PC-3 (cell line): ENCODE measurements at regions not wholly inside any gene's neighbourhood (a gene's known extent, or its start where the extent isn't known, plus 50 kb on each side); places are given as distances from the start of the nearest gene placed in this dataset.
A peak's percentile ranks its signal among the peaks of the same experiment; 100 is the strongest.

Source experiments
- ATAC-seq: fragments of 200-7000 bp; cut with Tn5 transposase; 2 replicates; pipeline ENCODE4 v1.9.1; 2020; ENCODE audit warnings: mild to moderate bottlenecking, moderate library complexity
- BruUV-seq: library from RNA; stranded (reverse); fragments of 400-500 nt; replicated peaks from 2 replicates; lab custom pipeline; 2021; lab: Mats Ljungman, UMichigan
- CTCF ChIA-PET: fragments of 300-600 bp; sonication (Branson Sonifier 250); formaldehyde crosslinking; loops from one replicate; lab custom pipeline; 2022; ENCODE audit warnings: antibody characterized with exemption; lab: Charles Lee
- POLR2A ChIA-PET: fragments of 300-600 bp; sonication (Branson Sonifier 250); formaldehyde crosslinking; loops from one replicate; lab custom pipeline; 2022; ENCODE audit warnings: antibody characterized with exemption; ENCODE audit not compliant: unreplicated experiment; lab: Charles Lee
- DNase-seq: peaks from one replicate; pipeline ENCODE4 v3.0.0-alpha.2; 2015
- H2AFZ ChIP-seq: fragments of 300-600 bp; sonication (generic); 2 replicates; pipeline ENCODE4 v1.6.0; 2016; ENCODE audit warnings: antibody characterized with exemption, low read length
- H3F3A ChIP-seq: fragments of 300-600 bp; sonication (generic); one replicate; pipeline ENCODE4 v1.6.0; 2017; ENCODE audit warnings: antibody characterized with exemption, low read length, control low read depth, mild to moderate bottlenecking; ENCODE audit not compliant: unreplicated experiment
- H3K27ac ChIP-seq: fragments of 300-600 bp; sonication (generic); 2 replicates; pipeline ENCODE4 v1.5.1; 2016; ENCODE audit warnings: mild to moderate bottlenecking, low read length
- H3K27me3 ChIP-seq: fragments of 300-600 bp; sonication (generic); 2 replicates; pipeline ENCODE4 v1.6.1; 2016; ENCODE audit warnings: low read length, mixed read lengths
- H3K36me3 ChIP-seq: fragments of 300-600 bp; sonication (generic); 2 replicates; pipeline ENCODE4 v1.6.1; 2016; ENCODE audit warnings: low read depth, mixed run types, low read length, mixed read lengths
- H3K4me1 ChIP-seq: fragments of 300-600 bp; sonication (generic); 2 replicates; pipeline ENCODE4 v1.5.1; 2016; ENCODE audit warnings: low read length; ENCODE audit not compliant: insufficient read depth
- H3K4me2 ChIP-seq: fragments of 300-600 bp; sonication (generic); 2 replicates; pipeline ENCODE4 v1.6.0; 2016; ENCODE audit warnings: low read length
- H3K4me3 ChIP-seq: fragments of 300-600 bp; sonication (generic); 2 replicates; pipeline ENCODE4 v1.5.1; 2016; ENCODE audit warnings: mild to moderate bottlenecking, low read length, mixed read lengths
- H3K79me2 ChIP-seq: fragments of 300-600 bp; sonication (generic); 2 replicates; pipeline ENCODE4 v1.6.1; 2017; ENCODE audit warnings: low read length, mixed read lengths
- H3K9ac ChIP-seq: fragments of 300-600 bp; sonication (generic); 2 replicates; pipeline ENCODE4 v1.6.0; 2016; ENCODE audit warnings: mild to moderate bottlenecking, low read length
- H3K9me2 ChIP-seq: fragments of 300-600 bp; sonication (generic); replicated peaks from 2 replicates; pipeline ENCODE4 v1.6.1; 2016; ENCODE audit warnings: mixed run types, low read length, mixed read lengths
- H3K9me3 ChIP-seq: fragments of 300-600 bp; sonication (generic); 2 replicates; pipeline ENCODE4 v1.6.1; 2016; ENCODE audit warnings: low read length, mixed read lengths
- H4K20me1 ChIP-seq: fragments of 300-600 bp; sonication (generic); 2 replicates; pipeline ENCODE4 v1.6.1; 2016; ENCODE audit warnings: low read length, mixed read lengths
- EZH2 ChIP-seq: fragments of 300-600 bp; sonication (generic); IDR thresholded peaks from one replicate; pipeline ENCODE4 v1.6.1; 2017; ENCODE audit warnings: antibody characterized with exemption, mild to moderate bottlenecking, low read length; ENCODE audit not compliant: unreplicated experiment
- EZH2phosphoT487 ChIP-seq: fragments of 300-600 bp; sonication (generic); IDR thresholded peaks from 2 replicates; pipeline ENCODE4 v1.6.1; 2018; ENCODE audit warnings: mild to moderate bottlenecking, antibody characterized with exemption, low read length, borderline replicate concordance
- intact Hi-C: fragments of 100-400 bp; cut with micrococcal nuclease; formaldehyde crosslinking; loops from 2 replicates; pipeline ENCODE4 v1.9.0; 2023
- TF ChIP-seq, protein P1 (sequence below): fragments of 300-600 bp; sonication (generic); conservative IDR thresholded peaks from 2 replicates; pipeline ENCODE4 v1.5.1; 2017; ENCODE audit warnings: antibody characterized with exemption, low read depth, mild to moderate bottlenecking, low read length

DNA sequence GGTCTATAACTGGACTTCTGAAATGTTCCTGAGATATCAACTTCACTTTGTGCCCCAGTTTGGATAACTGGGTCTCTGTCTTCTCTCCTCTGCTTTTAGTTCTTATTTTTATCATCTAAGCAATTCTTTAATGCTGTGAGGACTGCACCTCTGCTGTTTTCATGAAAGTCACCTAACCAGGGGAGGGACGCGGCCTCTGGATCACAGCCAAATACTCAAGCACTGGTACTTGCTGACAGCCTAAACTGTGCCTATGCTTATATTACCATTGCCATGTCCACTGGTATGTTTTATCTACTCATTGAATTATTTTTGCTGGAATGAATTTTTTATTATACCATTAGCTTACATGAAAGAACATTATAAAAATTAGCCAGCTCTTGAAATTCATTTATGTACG is 674.0 kb downstream of the DMRTA1 start:
- Histone ChIP-seq H3K9me2 (no peaks in the 10 kb centered on the region), H3K27me3 (no peaks in the 10 kb centered on the region), H3K79me2 (no peaks in the 10 kb centered on the region), H3K4me1 (no peaks in the 10 kb centered on the region), H3K9me3 (no peaks in the 10 kb centered on the region), H3K4me3 (no peak overlapping the region), H3K27ac (no peak overlapping the region), H2AFZ (no peak overlapping the region), H3K4me2 (no peak overlapping the region), H4K20me1 (no peaks in the 10 kb centered on the region), H3K36me3 (no peaks in the 10 kb centered on the region), H3F3A (no peaks in the 10 kb centered on the region), H3K9ac (no peak overlapping the region)
- TF ChIP-seq EZH2phosphoT487 (no peak), EZH2 (no peak)
- TF ChIP-seq, protein P1, sequence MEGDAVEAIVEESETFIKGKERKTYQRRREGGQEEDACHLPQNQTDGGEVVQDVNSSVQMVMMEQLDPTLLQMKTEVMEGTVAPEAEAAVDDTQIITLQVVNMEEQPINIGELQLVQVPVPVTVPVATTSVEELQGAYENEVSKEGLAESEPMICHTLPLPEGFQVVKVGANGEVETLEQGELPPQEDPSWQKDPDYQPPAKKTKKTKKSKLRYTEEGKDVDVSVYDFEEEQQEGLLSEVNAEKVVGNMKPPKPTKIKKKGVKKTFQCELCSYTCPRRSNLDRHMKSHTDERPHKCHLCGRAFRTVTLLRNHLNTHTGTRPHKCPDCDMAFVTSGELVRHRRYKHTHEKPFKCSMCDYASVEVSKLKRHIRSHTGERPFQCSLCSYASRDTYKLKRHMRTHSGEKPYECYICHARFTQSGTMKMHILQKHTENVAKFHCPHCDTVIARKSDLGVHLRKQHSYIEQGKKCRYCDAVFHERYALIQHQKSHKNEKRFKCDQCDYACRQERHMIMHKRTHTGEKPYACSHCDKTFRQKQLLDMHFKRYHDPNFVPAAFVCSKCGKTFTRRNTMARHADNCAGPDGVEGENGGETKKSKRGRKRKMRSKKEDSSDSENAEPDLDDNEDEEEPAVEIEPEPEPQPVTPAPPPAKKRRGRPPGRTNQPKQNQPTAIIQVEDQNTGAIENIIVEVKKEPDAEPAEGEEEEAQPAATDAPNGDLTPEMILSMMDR, result no peak
- DNase-seq, result no peak
- no peak for ATAC-seq
- POLR2A ChIA-PET, result no interaction called here
- intact Hi-C loops, result loop anchor here (10.0 kb wide), 2 partner anchors 504 to 704 kb away; partner anchors contain the start of gene ELAVL2
- CTCF ChIA-PET, result no interaction called here
- BruUV-seq, result no TSS peak

DNA sequence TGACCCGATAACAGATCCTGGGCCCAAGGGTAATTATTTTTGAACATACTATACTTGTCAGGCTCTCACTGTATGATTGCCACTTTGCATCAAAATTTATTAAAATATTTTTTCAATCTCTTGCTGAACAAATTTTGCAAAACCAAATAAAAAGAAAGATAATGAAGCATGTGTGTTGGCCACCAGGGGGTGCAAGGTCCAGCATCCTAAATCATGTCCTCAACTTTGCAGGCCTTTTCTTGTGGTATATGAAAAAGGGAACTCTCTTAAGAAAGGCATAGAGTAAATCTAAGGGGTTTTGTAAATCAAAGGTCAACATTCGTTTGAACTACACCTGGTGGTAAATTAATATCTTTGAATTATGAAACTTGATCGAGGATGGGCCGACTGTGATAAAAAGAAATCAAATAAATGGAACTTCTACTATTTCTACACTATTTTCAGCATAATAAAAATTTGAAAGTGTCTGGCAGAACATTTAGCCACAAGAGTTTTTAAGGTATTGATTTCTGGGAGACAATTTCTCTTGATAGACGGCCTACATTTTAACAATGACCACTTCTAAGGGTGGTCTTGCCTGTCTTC is 676.5 kb downstream of the DMRTA1 start:
- Histone ChIP-seq H3K27me3 (no peaks in the 10 kb centered on the region), H3K9me3 (no peaks in the 10 kb centered on the region), H3K79me2 (no peaks in the 10 kb centered on the region), H3K4me1 (no peaks in the 10 kb centered on the region), H3K4me3 (no peak overlapping the region), H2AFZ (no peak overlapping the region), H3K9me2 (no peaks in the 10 kb centered on the region), H3K27ac (no peak overlapping the region), H3K9ac (no peak overlapping the region), H3K4me2 (no peak overlapping the region), H3K36me3 (no peaks in the 10 kb centered on the region), H3F3A (no peaks in the 10 kb centered on the region), H4K20me1 (no peaks in the 10 kb centered on the region)
- DNase-seq (peak; percentile 52), ATAC-seq (no peak; the same call in 1 of the 2 replicates)
- no peak for TF ChIP-seq EZH2
- TF ChIP-seq, protein P1, result peak; percentile 78
- BruUV-seq, result no TSS peak
- POLR2A ChIA-PET, result no interaction called here
- intact Hi-C loops, result loop anchor here (1.0 to 10.0 kb wide), 6 partner anchors 199 to 702 kb away; partner anchors contain the start of gene ELAVL2
- CTCF ChIA-PET, result interaction anchor here (1.4 kb wide), 1 partner anchor 369 kb away, joined by 3 read pairs; no protein-coding TSS in a partner anchor

DNA sequence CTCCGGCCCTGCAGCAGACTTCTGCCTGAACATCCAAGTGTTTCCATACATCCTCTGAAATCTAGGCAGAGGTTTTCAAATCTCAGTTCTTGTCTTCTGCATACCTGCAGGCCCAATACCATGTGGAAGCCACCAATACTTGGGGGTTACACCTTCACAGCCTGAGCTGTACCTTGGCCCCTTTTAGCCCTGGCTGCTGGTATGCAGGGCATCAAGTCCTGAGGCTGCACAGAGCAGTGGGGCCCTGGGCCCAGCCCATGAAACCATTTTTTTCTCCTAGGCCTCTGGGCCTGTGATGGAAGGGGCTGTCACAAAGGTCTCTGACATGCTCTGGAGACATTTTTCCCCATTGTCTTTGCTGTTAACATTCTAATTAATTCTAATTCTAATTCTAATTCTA is 680.6 kb downstream of the ELAVL2 start:
- no peak for ATAC-seq
- POLR2A ChIA-PET, result no interaction called here
- BruUV-seq, result no TSS peak

More for the DNA sequence above, 680.6 kb downstream of the ELAVL2 start:
- Histone ChIP-seq H3K4me1 (no peaks in the 10 kb centered on the region), H3K27me3 (no peaks in the 10 kb centered on the region), H3K4me3 (no peak overlapping the region), H3K4me2 (no peak overlapping the region), H3K9me3 (no peaks in the 10 kb centered on the region), H3F3A (no peaks in the 10 kb centered on the region), H3K79me2 (no peaks in the 10 kb centered on the region), H3K9me2 (no peaks in the 10 kb centered on the region), H3K27ac (no peak overlapping the region), H3K36me3 (no peaks in the 10 kb centered on the region), H3K9ac (no peak overlapping the region), H4K20me1 (no peaks in the 10 kb centered on the region), H2AFZ (no peak overlapping the region)
- no peak for TF ChIP-seq EZH2phosphoT487
- TF ChIP-seq, protein P1, result no peak
- no peak for TF ChIP-seq EZH2
- DNase-seq, result no peak
- CTCF ChIA-PET, result no interaction called here
- intact Hi-C loops, result no loop called here
